HG03442 (cell line): ENCODE measurements at regions not wholly inside any gene's neighbourhood (a gene's known extent, or its start where the extent isn't known, plus 50 kb on each side); places are given as distances from the start of the nearest gene placed in this dataset.

Experiments
- ATAC-seq: cut with Tn5 transposase; IDR thresholded peaks from one replicate; pipeline ENCODE4 v1.9.1; 2021; ENCODE audit warnings: mild to moderate bottlenecking, moderate library complexity; ENCODE audit not compliant: unreplicated experiment

GRCh38 chr2:128435576-128436478 lies 117.2 kb upstream of the HS6ST1 start:
- no peak for ATAC-seq

- no peak for ATAC-seq
These were observed 118.0 kb upstream of the HS6ST1 start for GRCh38 chr2:128436479-128437203.

GRCh38 chr2:128437204-128437565 lies 118.5 kb upstream of the HS6ST1 start:
- no peak for ATAC-seq

GRCh38 chr2:128438091-128438490 lies 119.4 kb upstream of the HS6ST1 start:
- no peak for ATAC-seq

- ATAC-seq = no peak
These were observed 119.9 kb upstream of the HS6ST1 start for GRCh38 chr2:128438586-128438985.

GRCh38 chr2:128439031-128439790 lies 120.5 kb upstream of the HS6ST1 start:
- ATAC-seq = no peak

- ATAC-seq = no peak
These were observed 121.4 kb upstream of the HS6ST1 start for GRCh38 chr2:128439791-128440665.

GRCh38 chr2:128440666-128441340 lies 122.1 kb upstream of the HS6ST1 start:
- ATAC-seq = no peak

- ATAC-seq = no peak
These were observed 122.8 kb upstream of the HS6ST1 start for GRCh38 chr2:128441341-128442052.

- no peak for ATAC-seq
These were observed 123.5 kb upstream of the HS6ST1 start for GRCh38 chr2:128442053-128442751.

- ATAC-seq = no peak
These were observed 124.2 kb upstream of the HS6ST1 start for GRCh38 chr2:128442891-128443302.

- ATAC-seq = no peak
These were observed 125.6 kb upstream of the HS6ST1 start for GRCh38 chr2:128444121-128444771.

- ATAC-seq = no peak
These were observed 126.3 kb upstream of the HS6ST1 start for GRCh38 chr2:128444816-128445522.

- ATAC-seq = no peak
These were observed 126.8 kb upstream of the HS6ST1 start for GRCh38 chr2:128445523-128445900.

- no peak for ATAC-seq
These were observed 127.6 kb upstream of the HS6ST1 start for GRCh38 chr2:128446049-128446873.

- ATAC-seq = no peak
These were observed 128.3 kb upstream of the HS6ST1 start for GRCh38 chr2:128446874-128447537.
